OCI-LY7 (cell line): ENCODE measurements at regions not wholly inside any gene's neighbourhood (a gene's known extent, or its start where the extent isn't known, plus 50 kb on each side); places are given as distances from the start of the nearest gene placed in this dataset.

Source experiments
- BruUV-seq: library from RNA; stranded (reverse); fragments of 400-500 nt; replicated peaks from 2 replicates; lab custom pipeline; 2021; lab: Mats Ljungman, UMichigan
- CTCF ChIA-PET: fragments of 300-600 bp; sonication (Branson Sonifier 250); formaldehyde crosslinking; loops from one replicate; lab custom pipeline; 2022; ENCODE audit warnings: antibody characterized with exemption; ENCODE audit not compliant: unreplicated experiment; lab: Charles Lee
- POLR2A ChIA-PET: fragments of 300-600 bp; sonication (Branson Sonifier 250); formaldehyde crosslinking; loops from one replicate; lab custom pipeline; 2022; ENCODE audit warnings: antibody characterized with exemption; lab: Charles Lee
- DNase-seq: peaks from one replicate; pipeline ENCODE4 v3.0.0-alpha.2; 2015; ENCODE audit warnings: low spot score
- H2AFZ ChIP-seq: fragments of 200-600 bp; sonication (generic), shearing (Covaris generic); 2 replicates; pipeline ENCODE4 v1.6.1; 2014; ENCODE audit warnings: mild to moderate bottlenecking, antibody characterized with exemption, low read length, moderate library complexity
- H3K27ac ChIP-seq: fragments of 200-600 bp; sonication (generic); 2 replicates; pipeline ENCODE4 v1.5.1; 2014; ENCODE audit warnings: mixed run types, low read depth, mild to moderate bottlenecking, moderate library complexity, low read length, inconsistent platforms; ENCODE audit not compliant: poor library complexity, severe bottlenecking
- H3K36me3 ChIP-seq: fragments of 200-600 bp; sonication (generic); 2 replicates; pipeline ENCODE4 v1.6.1; 2014; ENCODE audit warnings: mild to moderate bottlenecking, antibody characterized with exemption, low read length, moderate library complexity, mixed read lengths; ENCODE audit not compliant: insufficient read depth
- H3K4me1 ChIP-seq: fragments of 200-600 bp; sonication (generic); 2 replicates; pipeline ENCODE4 v1.5.1; 2014; ENCODE audit warnings: mild to moderate bottlenecking, low read length; ENCODE audit not compliant: insufficient read depth, poor library complexity, severe bottlenecking
- H3K4me2 ChIP-seq: fragments of 200-600 bp; sonication (generic); 2 replicates; pipeline ENCODE4 v1.6.1; 2014; ENCODE audit warnings: mild to moderate bottlenecking, low read length
- H3K4me3 ChIP-seq: fragments of 200-600 bp; sonication (generic); 2 replicates; pipeline ENCODE4 v1.5.1; 2014; ENCODE audit warnings: mild to moderate bottlenecking, low read depth, low read length; ENCODE audit not compliant: poor library complexity, severe bottlenecking
- H3K79me2 ChIP-seq: fragments of 200-600 bp; sonication (generic); 2 replicates; pipeline ENCODE4 v1.6.1; 2016; ENCODE audit warnings: low read depth, mild to moderate bottlenecking, low read length, moderate library complexity, mixed read lengths; ENCODE audit not compliant: insufficient read depth
- H3K9me2 ChIP-seq: fragments of 200-600 bp; sonication (generic); 2 replicates; pipeline ENCODE4 v1.6.1; 2016; ENCODE audit warnings: mild to moderate bottlenecking, low read length, mixed read lengths; ENCODE audit not compliant: insufficient read depth
- H3K9me3 ChIP-seq: fragments of 200-600 bp; sonication (generic); 2 replicates; pipeline ENCODE4 v1.6.1; 2014; ENCODE audit warnings: mild to moderate bottlenecking, mixed run types, low read length, mixed read lengths
- H4K20me1 ChIP-seq: fragments of 200-600 bp; sonication (generic); 2 replicates; pipeline ENCODE4 v1.6.1; 2014; ENCODE audit warnings: mild to moderate bottlenecking, antibody characterized with exemption, low read length, moderate library complexity, mixed read lengths; ENCODE audit not compliant: insufficient read depth
- EZH2phosphoT487 ChIP-seq: fragments of 200-600 bp; sonication (generic); IDR thresholded peaks from 2 replicates; pipeline ENCODE4 v1.6.1; 2018; ENCODE audit warnings: low read depth, borderline replicate concordance, mild to moderate bottlenecking, mixed run types, antibody characterized with exemption, low read length, moderate library complexity, mixed read lengths
- intact Hi-C: fragments of 100-400 bp; cut with micrococcal nuclease; formaldehyde crosslinking; loops from one replicate; pipeline ENCODE4 v1.10.0; 2022; ENCODE audit not compliant: unreplicated experiment
- TF ChIP-seq, protein P1 (sequence below): fragments of 200-600 bp; sonication (generic); conservative IDR thresholded peaks from 2 replicates; pipeline ENCODE4 v1.5.1; 2014; ENCODE audit warnings: mild to moderate bottlenecking, antibody characterized with exemption, low read length, moderate library complexity, mixed read lengths

DNA sequence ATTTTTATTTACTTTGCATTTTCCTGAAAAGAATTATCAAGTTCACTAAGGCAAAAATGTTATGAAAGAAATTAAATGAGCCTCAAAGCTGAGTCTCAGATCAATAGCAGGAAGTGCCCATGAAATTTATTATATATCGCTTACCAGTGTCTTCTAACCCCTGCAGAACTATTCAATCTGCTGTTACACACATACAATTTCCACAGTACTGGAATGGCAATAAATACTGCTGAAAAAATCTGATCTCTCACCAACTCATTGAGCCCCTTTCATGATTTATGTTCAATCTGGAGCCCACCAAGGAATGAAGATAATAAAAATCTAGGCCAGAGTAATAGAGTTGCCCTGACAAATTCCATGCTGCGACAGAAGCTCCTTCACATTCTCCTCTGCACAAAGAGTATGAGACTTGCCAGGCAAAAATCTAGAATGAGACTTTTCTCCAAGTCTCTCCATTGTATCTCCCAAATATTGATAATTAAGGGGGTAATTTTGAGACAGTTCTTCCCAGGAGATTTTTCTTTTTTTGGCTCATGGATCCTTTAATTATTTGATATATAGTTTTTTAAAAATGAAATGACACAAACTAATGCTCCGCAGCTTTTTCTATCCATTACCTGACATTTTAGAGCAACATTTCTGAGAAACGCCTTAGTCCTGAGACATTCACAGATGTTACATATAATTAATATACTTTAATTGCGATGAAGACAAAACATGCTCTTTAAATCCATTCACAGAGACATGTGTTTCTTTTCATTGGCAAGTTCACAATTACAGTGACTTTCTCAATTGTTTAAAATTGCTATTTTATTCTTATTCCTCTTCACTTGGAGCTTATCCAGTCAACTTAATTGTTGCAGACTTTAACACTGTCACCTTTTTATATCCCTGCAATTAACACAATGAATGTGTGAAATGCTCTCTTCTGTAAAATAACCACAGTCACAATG is 1020.4 kb downstream of the CBLN2 start:
- no peak overlapping the region for H2AFZ ChIP-seq
- H4K20me1 ChIP-seq = no peaks in the 10 kb centered on the region
- H3K4me3 ChIP-seq = no peak overlapping the region
- BruUV-seq = no TSS peak
- H3K9me2 ChIP-seq = no peaks in the 10 kb centered on the region
- H3K4me2 ChIP-seq = no peak overlapping the region
- no peaks in the 10 kb centered on the region for H3K9me3 ChIP-seq
- H3K4me1 ChIP-seq = no peaks in the 10 kb centered on the region
- CTCF ChIA-PET = no interaction called here
- DNase-seq = no peak
- no peak overlapping the region for H3K27ac ChIP-seq
- intact Hi-C loops = no loop called here
- no peak for TF ChIP-seq EZH2phosphoT487
- TF ChIP-seq, protein P1, sequence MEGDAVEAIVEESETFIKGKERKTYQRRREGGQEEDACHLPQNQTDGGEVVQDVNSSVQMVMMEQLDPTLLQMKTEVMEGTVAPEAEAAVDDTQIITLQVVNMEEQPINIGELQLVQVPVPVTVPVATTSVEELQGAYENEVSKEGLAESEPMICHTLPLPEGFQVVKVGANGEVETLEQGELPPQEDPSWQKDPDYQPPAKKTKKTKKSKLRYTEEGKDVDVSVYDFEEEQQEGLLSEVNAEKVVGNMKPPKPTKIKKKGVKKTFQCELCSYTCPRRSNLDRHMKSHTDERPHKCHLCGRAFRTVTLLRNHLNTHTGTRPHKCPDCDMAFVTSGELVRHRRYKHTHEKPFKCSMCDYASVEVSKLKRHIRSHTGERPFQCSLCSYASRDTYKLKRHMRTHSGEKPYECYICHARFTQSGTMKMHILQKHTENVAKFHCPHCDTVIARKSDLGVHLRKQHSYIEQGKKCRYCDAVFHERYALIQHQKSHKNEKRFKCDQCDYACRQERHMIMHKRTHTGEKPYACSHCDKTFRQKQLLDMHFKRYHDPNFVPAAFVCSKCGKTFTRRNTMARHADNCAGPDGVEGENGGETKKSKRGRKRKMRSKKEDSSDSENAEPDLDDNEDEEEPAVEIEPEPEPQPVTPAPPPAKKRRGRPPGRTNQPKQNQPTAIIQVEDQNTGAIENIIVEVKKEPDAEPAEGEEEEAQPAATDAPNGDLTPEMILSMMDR = no peak
- H3K36me3 ChIP-seq = no peaks in the 10 kb centered on the region
- no peaks in the 10 kb centered on the region for H3K79me2 ChIP-seq
- POLR2A ChIA-PET = no interaction called here

DNA sequence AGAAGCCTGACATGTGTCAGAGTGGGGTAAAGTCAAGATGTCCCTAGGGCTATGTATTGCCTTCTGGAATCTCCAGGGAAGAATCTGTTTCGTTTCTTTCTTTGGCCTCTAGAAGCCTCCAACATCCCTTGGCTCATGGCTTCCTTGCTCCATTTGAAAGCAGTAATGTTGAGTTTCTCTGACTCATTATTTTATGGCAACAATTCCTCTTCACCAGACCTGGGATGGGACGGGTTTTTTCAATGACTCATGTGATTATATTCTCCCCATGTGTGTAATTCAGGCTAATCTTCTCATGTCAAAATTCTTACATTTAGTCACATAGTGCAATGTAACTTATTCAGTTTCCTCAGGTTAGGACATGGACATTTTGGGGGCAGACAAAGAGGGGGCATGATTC is 1038.6 kb downstream of the CBLN2 start:
- intact Hi-C loops = no loop called here
- Histone ChIP-seq H3K4me3 (no peak overlapping the region), H4K20me1 (no peaks in the 10 kb centered on the region), H3K4me2 (no peak overlapping the region), H3K27ac (no peak overlapping the region), H3K79me2 (no peaks in the 10 kb centered on the region), H3K9me2 (no peaks in the 10 kb centered on the region), H3K36me3 (no peaks in the 10 kb centered on the region), H3K4me1 (no peaks in the 10 kb centered on the region), H3K9me3 (no peaks in the 10 kb centered on the region), H2AFZ (no peak overlapping the region)
- TF ChIP-seq, protein P1 = no peak
- TF ChIP-seq EZH2phosphoT487 = no peak
- ChIA-PET POLR2A (no interaction called here), CTCF (no interaction called here)
- no peak for DNase-seq
- no TSS peak for BruUV-seq

DNA sequence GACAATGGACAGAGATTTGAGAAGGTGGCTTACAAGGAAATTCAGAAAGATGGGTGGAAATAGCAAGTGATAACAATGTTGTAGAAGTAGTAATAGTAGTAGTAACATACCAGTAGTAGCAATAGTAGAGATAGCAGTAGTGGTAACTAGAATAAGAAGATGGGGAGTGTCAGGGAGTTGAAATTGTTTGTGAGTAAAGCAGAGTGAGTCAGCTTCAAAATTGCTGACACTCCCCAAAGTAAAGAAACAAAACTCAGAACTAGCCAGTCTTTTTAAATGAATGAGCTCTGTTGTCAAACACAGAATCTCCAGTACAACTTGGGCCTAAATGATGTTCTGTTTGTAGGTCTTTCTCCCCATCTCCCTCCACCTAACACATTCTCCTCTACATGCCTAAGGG is 1040.9 kb downstream of the CBLN2 start:
- intact Hi-C loops = no loop called here
- POLR2A ChIA-PET = no interaction called here
- Histone ChIP-seq H3K9me3 (no peaks in the 10 kb centered on the region), H3K4me1 (no peaks in the 10 kb centered on the region), H3K4me3 (no peak overlapping the region), H3K27ac (no peak overlapping the region), H3K9me2 (no peaks in the 10 kb centered on the region), H4K20me1 (no peaks in the 10 kb centered on the region), H3K4me2 (no peak overlapping the region), H3K79me2 (no peaks in the 10 kb centered on the region), H3K36me3 (no peaks in the 10 kb centered on the region), H2AFZ (no peak overlapping the region)
- no peak for TF ChIP-seq EZH2phosphoT487
- TF ChIP-seq, protein P1 = no peak
- DNase-seq = no peak
- CTCF ChIA-PET = no interaction called here
- BruUV-seq = no TSS peak
